AG09309 (cell line): ENCODE measurements at regions not wholly inside any gene's neighbourhood (a gene's known extent, or its start where the extent isn't known, plus 50 kb on each side); places are given as distances from the start of the nearest gene placed in this dataset.

Source experiments
- DNase-seq: peaks from one replicate; pipeline ENCODE4 v3.0.0-alpha.2; 2010; ENCODE audit warnings: low read depth
- H3K4me3 ChIP-seq: 2 replicates; pipeline ENCODE4 v1.5.1; 2011; ENCODE audit warnings: mild to moderate bottlenecking, low read depth, low read length, moderate library complexity; ENCODE audit not compliant: control insufficient read depth
- CTCF ChIP-seq: IDR thresholded peaks from 2 replicates; pipeline ENCODE4 v1.5.1; 2011; ENCODE audit warnings: mild to moderate bottlenecking, low read depth, low read length, inconsistent platforms; ENCODE audit not compliant: insufficient read depth, control insufficient read depth; ENCODE audit errors: missing control alignments

GRCh38 chr2:10971161-10971887 lies 59.6 kb downstream of the KCNF1 start:
- no peak overlapping the region for H3K4me3 ChIP-seq
- DNase-seq = no peak
- no peak for TF ChIP-seq CTCF

- DNase-seq = no peak
- TF ChIP-seq CTCF = no peak
- no peak overlapping the region for H3K4me3 ChIP-seq
These were observed 60.1 kb downstream of the KCNF1 start for GRCh38 chr2:10971888-10972260.

- H3K4me3 ChIP-seq = no peak overlapping the region
- TF ChIP-seq CTCF = no peak
- DNase-seq = no peak
These were observed 61.1 kb downstream of the KCNF1 start for GRCh38 chr2:10972683-10973433.

- no peak for TF ChIP-seq CTCF
- no peak for DNase-seq
These were observed 62.0 kb downstream of the KCNF1 start for GRCh38 chr2:10973766-10974165.

GRCh38 chr2:10977003-10977402 lies 65.3 kb downstream of the KCNF1 start:
- TF ChIP-seq CTCF = no peak
- no peak overlapping the region for H3K4me3 ChIP-seq
- no peak for DNase-seq

More at GRCh38 chr2:10973766-10974165, 62.0 kb downstream of the KCNF1 start:
- H3K4me3 ChIP-seq = no peak overlapping the region

GRCh38 chr2:10977621-10978020 lies 65.9 kb downstream of the KCNF1 start:
- no peak for TF ChIP-seq CTCF
- H3K4me3 ChIP-seq = no peak overlapping the region
- DNase-seq = no peak
